ENCODE measurements at regions not wholly inside any gene's neighbourhood (a gene's known extent, or its start where the extent isn't known, plus 50 kb on each side); places are given as distances from the start of the nearest gene placed in this dataset.
A peak's percentile ranks its signal among the peaks of the same experiment; 100 is the strongest.

DNA sequence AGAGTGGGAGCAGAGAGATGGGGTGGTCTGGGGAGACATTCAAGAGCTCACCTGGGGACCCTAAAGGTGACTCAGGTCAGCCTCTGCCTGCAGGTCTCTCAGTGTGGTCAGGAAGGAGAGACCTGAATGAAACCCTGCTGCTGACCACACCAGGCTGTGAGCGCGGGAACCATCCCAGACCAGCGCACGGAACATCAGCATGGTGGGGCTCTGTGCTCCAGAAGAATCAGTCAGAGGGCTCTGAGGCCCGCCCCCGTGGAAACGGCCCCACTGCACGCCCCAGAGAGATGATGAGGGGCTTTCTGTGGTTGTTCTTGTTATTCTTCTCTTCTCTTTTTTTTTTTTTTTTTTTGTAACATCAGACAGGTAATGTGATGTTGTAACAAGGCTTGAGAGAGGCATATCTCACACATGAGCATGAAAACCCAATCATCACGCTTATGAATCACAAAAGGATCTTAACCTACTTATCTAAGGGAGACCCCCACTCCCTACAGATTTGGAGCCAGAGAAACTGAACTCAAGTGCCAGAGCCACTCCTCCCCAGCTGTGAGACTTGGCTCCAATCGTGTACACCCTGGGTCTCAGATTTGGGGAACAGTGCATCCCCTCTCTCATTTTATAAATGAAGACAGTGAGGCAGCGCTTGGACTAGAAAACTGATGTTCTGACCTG lies 302.2 kb downstream of the EIPR1 start:
- no peaks in the 10 kb centered on the region for H3K9me3 ChIP-seq
- H3K4me1 ChIP-seq = no peaks in the 10 kb centered on the region
- no peaks in the 10 kb centered on the region for H3K36me3 ChIP-seq
- 88% methylated on average over 10 of the region's 11 CpGs for WGBS
- peaks cover 0 to 8% (median 0%) of the 10 kb centered on the region in 4 donors for H3K27me3 ChIP-seq
- no peak overlapping the region for H3K4me3 ChIP-seq
- no peak overlapping the region for H3K27ac ChIP-seq (replicated peaks in 1 of 4)
- intact Hi-C loops (cut with DNase I) = no loop called here
- no peak for TF ChIP-seq POLR2AphosphoS5 (IDR thresholded peaks at IDR 0.05)
- no peak for TF ChIP-seq POLR2A (IDR thresholded peaks at IDR 0.05; ENCODE audit: low read depth)
- TF ChIP-seq, protein P1, sequence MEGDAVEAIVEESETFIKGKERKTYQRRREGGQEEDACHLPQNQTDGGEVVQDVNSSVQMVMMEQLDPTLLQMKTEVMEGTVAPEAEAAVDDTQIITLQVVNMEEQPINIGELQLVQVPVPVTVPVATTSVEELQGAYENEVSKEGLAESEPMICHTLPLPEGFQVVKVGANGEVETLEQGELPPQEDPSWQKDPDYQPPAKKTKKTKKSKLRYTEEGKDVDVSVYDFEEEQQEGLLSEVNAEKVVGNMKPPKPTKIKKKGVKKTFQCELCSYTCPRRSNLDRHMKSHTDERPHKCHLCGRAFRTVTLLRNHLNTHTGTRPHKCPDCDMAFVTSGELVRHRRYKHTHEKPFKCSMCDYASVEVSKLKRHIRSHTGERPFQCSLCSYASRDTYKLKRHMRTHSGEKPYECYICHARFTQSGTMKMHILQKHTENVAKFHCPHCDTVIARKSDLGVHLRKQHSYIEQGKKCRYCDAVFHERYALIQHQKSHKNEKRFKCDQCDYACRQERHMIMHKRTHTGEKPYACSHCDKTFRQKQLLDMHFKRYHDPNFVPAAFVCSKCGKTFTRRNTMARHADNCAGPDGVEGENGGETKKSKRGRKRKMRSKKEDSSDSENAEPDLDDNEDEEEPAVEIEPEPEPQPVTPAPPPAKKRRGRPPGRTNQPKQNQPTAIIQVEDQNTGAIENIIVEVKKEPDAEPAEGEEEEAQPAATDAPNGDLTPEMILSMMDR (IDR thresholded peaks at IDR 0.05) = no peak
- TF ChIP-seq EP300 (IDR thresholded peaks at IDR 0.05) = no peak
- peak; percentile 85 for DNase-seq (ENCODE audit: extremely low spot score)

DNA sequence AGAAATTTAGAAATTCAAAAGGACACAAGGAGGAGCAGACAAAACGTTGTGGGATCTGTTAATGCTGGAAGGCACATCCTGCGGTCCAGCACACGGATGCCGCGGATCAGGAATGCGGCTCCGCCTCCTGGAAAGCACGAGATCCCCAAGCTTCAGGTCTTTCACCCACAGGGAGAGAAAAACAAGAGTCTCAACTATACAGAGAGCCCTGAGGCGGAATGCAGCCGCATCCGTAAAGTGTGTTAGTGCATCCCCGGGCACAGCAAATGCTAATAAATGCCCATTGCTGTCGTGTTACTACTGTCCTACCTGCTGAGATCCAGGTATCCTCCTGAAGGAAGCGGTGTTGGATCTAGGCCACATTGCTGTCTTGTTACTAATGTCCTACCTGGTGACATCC lies 303.9 kb downstream of the EIPR1 start:
- no peaks in the 10 kb centered on the region for H3K4me1 ChIP-seq
- H3K27ac ChIP-seq (replicated peaks in 1 of 4) = no peak overlapping the region
- intact Hi-C loops (cut with DNase I) = no loop called here
- peaks cover 0 to 8% (median 0%) of the 10 kb centered on the region in 4 donors for H3K27me3 ChIP-seq
- 76% methylated on average over 14 of the region's 14 CpGs for WGBS
- DNase-seq (ENCODE audit: extremely low spot score) = peak; percentile 77
- H3K9me3 ChIP-seq = no peaks in the 10 kb centered on the region
- H3K4me3 ChIP-seq = no peak overlapping the region
- no peaks in the 10 kb centered on the region for H3K36me3 ChIP-seq
- no peak for TF ChIP-seq POLR2A (IDR thresholded peaks at IDR 0.05; ENCODE audit: low read depth)
- no peak for TF ChIP-seq EP300 (IDR thresholded peaks at IDR 0.05)
- TF ChIP-seq POLR2AphosphoS5 (IDR thresholded peaks at IDR 0.05) = no peak
- TF ChIP-seq, protein P1 (IDR thresholded peaks at IDR 0.05) = no peak

DNA sequence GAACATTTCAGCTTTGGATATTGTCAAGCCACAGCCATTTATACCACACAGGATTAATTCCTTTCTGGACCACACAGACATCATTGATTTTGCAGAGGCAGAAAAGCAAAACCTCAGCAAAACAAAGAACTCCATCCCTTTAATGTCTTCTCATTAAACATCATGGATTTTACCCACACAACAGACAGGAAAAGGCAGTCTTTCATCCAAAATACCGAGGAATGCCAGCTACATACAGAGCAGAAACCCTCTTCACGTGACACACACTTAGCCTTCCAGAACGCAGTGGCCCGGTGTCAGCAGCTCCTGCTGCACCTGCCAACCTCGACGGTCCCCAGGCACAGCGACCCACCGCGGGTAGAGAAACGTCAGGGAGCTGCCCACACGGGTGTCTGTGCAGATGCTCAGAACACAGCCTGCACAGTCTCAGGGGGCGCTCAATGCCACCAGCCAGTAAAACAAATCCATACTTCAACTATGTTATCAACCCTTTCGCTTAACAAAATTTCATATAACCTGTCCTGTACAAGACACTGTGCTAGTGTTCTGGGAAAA lies 304.5 kb downstream of the EIPR1 start:
- no peak overlapping the region for H3K4me3 ChIP-seq
- intact Hi-C loops (cut with DNase I) = no loop called here

DNA sequence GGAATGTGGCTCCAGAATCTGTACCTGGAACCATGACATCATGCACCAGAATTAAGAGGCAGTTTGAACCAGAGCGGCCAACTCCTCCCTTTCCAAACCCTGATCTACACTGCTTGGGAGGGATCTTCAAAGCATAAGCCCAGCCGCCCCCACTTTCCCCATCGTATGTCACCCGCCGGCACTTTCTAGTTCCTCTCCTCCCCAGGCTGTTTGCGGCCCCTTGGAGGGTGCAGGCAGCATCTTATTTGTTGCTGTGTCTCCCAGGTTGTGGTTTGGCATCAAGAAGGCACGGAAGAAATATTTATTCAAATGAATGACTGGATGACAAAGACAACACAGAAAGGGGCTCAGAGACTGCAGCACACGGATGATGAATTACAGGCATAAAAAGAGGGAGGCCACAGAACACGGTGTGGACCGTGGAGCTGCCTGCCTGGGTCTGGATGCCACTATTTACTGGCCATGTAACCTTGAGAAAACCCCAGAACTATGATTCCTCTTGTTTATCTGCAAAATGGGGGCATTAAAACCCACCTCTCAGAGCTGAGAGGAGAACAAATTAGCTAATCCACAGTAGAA lies 305.8 kb downstream of the EIPR1 start:
- DNase-seq (ENCODE audit: extremely low spot score) = peak; percentile 87
- H3K4me1 ChIP-seq = no peaks in the 10 kb centered on the region
- TF ChIP-seq, protein P1 (IDR thresholded peaks at IDR 0.05) = no peak
- TF ChIP-seq POLR2AphosphoS5 (IDR thresholded peaks at IDR 0.05) = no peak
- TF ChIP-seq POLR2A (IDR thresholded peaks at IDR 0.05; ENCODE audit: low read depth) = no peak
- TF ChIP-seq EP300 (IDR thresholded peaks at IDR 0.05) = no peak
- WGBS = 83% methylated on average over 9 of the region's 10 CpGs
- H3K4me3 ChIP-seq = no peak overlapping the region
- H3K36me3 ChIP-seq = no peaks in the 10 kb centered on the region
- H3K9me3 ChIP-seq = no peaks in the 10 kb centered on the region
- H3K27ac ChIP-seq (replicated peaks in 1 of 4) = no peak overlapping the region
- H3K27me3 ChIP-seq = peaks cover 0 to 8% (median 0%) of the 10 kb centered on the region in 4 donors
- intact Hi-C loops (cut with DNase I) = no loop called here

More for the DNA sequence above, 304.5 kb downstream of the EIPR1 start:
- H3K36me3 ChIP-seq = no peaks in the 10 kb centered on the region
- peaks cover 0 to 8% (median 0%) of the 10 kb centered on the region in 4 donors for H3K27me3 ChIP-seq
- no peaks in the 10 kb centered on the region for H3K4me1 ChIP-seq
- WGBS = 52% methylated on average over 13 of the region's 13 CpGs
- no peak overlapping the region for H3K27ac ChIP-seq (replicated peaks in 1 of 4)
- TF ChIP-seq, protein P1 (IDR thresholded peaks at IDR 0.05) = no peak
- TF ChIP-seq EP300 (IDR thresholded peaks at IDR 0.05) (no peak), POLR2AphosphoS5 (IDR thresholded peaks at IDR 0.05) (no peak), POLR2A (IDR thresholded peaks at IDR 0.05; ENCODE audit: low read depth) (no peak)
- no peaks in the 10 kb centered on the region for H3K9me3 ChIP-seq
- peak; percentile 34 for DNase-seq (ENCODE audit: extremely low spot score)
